Mesenchymal stem cell (in vitro differentiated cells and primary cell): ENCODE measurements at regions not wholly inside any gene's neighbourhood (a gene's known extent, or its start where the extent isn't known, plus 50 kb on each side); places are given as distances from the start of the nearest gene placed in this dataset.

Source experiments
- DNase-seq: peaks from one replicate; pipeline ENCODE4 v3.0.0-alpha.2; 2013
- H2AFZ ChIP-seq: one replicate; pipeline ENCODE4 v1.6.1; 2013; ENCODE audit warnings: low read depth, mild to moderate bottlenecking, control low read depth, inconsistent platforms, low read length, moderate library complexity
- H2AK5ac ChIP-seq: 2 replicates; pipeline ENCODE4 v1.6.1; 2013; ENCODE audit warnings: low read length, moderate library complexity, mild to moderate bottlenecking, inconsistent platforms; ENCODE audit not compliant: severe bottlenecking
- H2BK120ac ChIP-seq: one replicate; pipeline ENCODE4 v1.6.1; 2013; ENCODE audit warnings: low read depth, mild to moderate bottlenecking, inconsistent platforms, low read length, moderate library complexity
- H2BK12ac ChIP-seq, 2 experiments: one replicate each; pipeline ENCODE4 v1.6.1; 2013; ENCODE audit warnings: inconsistent platforms in 2 of 2, low read length in 2 of 2, mild to moderate bottlenecking in 2 of 2, moderate library complexity in 2 of 2, control low read depth in 1 of 2
- H2BK15ac ChIP-seq: one replicate; pipeline ENCODE4 v1.6.1; 2013; ENCODE audit warnings: mild to moderate bottlenecking, low read depth, inconsistent platforms; ENCODE audit not compliant: poor library complexity, severe bottlenecking
- H2BK5ac ChIP-seq: 2 replicates; pipeline ENCODE4 v1.6.1; 2013; ENCODE audit warnings: low read depth, mild to moderate bottlenecking, low read length, control low read depth, inconsistent platforms; ENCODE audit not compliant: poor library complexity, severe bottlenecking
- H3K14ac ChIP-seq, 2 experiments: one replicate each; pipeline ENCODE4 v1.6.1; 2013; ENCODE audit warnings: inconsistent platforms in 2 of 2, low read length in 2 of 2, control low read depth in 1 of 2, mild to moderate bottlenecking in 1 of 2, moderate library complexity in 1 of 2
- H3K18ac ChIP-seq, 2 experiments: one replicate each; pipeline ENCODE4 v1.6.1; 2013; ENCODE audit warnings: inconsistent platforms in 2 of 2, low read length in 2 of 2, control low read depth in 1 of 2, low read depth in 1 of 2, mild to moderate bottlenecking in 1 of 2
- H3K23ac ChIP-seq, 2 experiments: one replicate each; pipeline ENCODE4 v1.6.1; 2013; ENCODE audit warnings: inconsistent platforms in 2 of 2, low read length in 2 of 2, mild to moderate bottlenecking in 2 of 2, moderate library complexity in 2 of 2, control low read depth in 1 of 2
- H3K27ac ChIP-seq: 2 replicates; pipeline ENCODE4 v1.5.1; 2013; ENCODE audit warnings: mild to moderate bottlenecking, moderate library complexity, low read length, control low read depth, inconsistent platforms; ENCODE audit not compliant: poor library complexity, severe bottlenecking
- H3K27me3 ChIP-seq, 2 experiments: 2 replicates each; pipeline versions ENCODE4 v1.6.1 to v1.7.0; 2013; ENCODE audit warnings: low read length in 2 of 2, mild to moderate bottlenecking in 2 of 2, moderate library complexity in 2 of 2, control low read depth in 1 of 2, inconsistent platforms in 1 of 2; ENCODE audit not compliant: control insufficient read depth in 1 of 2, insufficient read depth in 1 of 2
- H3K36me3 ChIP-seq, 2 experiments: 2 replicates each; pipeline versions ENCODE4 v1.6.1 to v1.7.0; 2013; ENCODE audit warnings: low read length in 2 of 2, control low read depth in 1 of 2, inconsistent platforms in 1 of 2, low read depth in 1 of 2, mild to moderate bottlenecking in 1 of 2; ENCODE audit not compliant: insufficient read depth in 2 of 2, control insufficient read depth in 1 of 2
- H3K4ac ChIP-seq, 2 experiments: one replicate each; pipeline ENCODE4 v1.6.1; 2013; ENCODE audit warnings: inconsistent platforms in 2 of 2, low read length in 2 of 2, mild to moderate bottlenecking in 2 of 2, moderate library complexity in 2 of 2, control low read depth in 1 of 2, low read depth in 1 of 2
- H3K4me1 ChIP-seq: 2 replicates; pipeline ENCODE4 v1.6.1; 2013; ENCODE audit warnings: low read depth, low read length, control low read depth; ENCODE audit not compliant: control insufficient read depth, insufficient read depth
- H3K4me2 ChIP-seq: 2 replicates; pipeline ENCODE4 v1.6.1; 2013; ENCODE audit warnings: low read length, mild to moderate bottlenecking, inconsistent platforms; ENCODE audit not compliant: poor library complexity, severe bottlenecking
- H3K4me3 ChIP-seq, 2 experiments: 2 replicates each; pipeline versions ENCODE4 v1.5.1 to v1.7.0; 2013; ENCODE audit warnings: low read length in 2 of 2, mild to moderate bottlenecking in 2 of 2, control low read depth in 1 of 2, low read depth in 1 of 2; ENCODE audit not compliant: insufficient read depth in 1 of 2
- H3K79me1 ChIP-seq: replicated peaks from 2 replicates; pipeline ENCODE4 v1.6.1; 2013; ENCODE audit warnings: mild to moderate bottlenecking, control low read depth, low read length, inconsistent platforms; ENCODE audit not compliant: poor library complexity, severe bottlenecking
- H3K9ac ChIP-seq: 2 replicates; pipeline ENCODE4 v1.7.0; 2013; ENCODE audit warnings: mild to moderate bottlenecking, low read length, moderate library complexity
- H3K9me3 ChIP-seq: 2 replicates; pipeline ENCODE4 v1.7.0; 2013; ENCODE audit warnings: mild to moderate bottlenecking, low read length; ENCODE audit not compliant: control insufficient read depth
- H4K8ac ChIP-seq: one replicate; pipeline ENCODE4 v1.6.1; 2013; ENCODE audit warnings: inconsistent platforms, mild to moderate bottlenecking, low read length, moderate library complexity
- H4K91ac ChIP-seq: one replicate; pipeline ENCODE4 v1.6.1; 2013; ENCODE audit warnings: mild to moderate bottlenecking, low read length, inconsistent platforms
- WGBS: methylation state at CpG from one replicate; pipeline ENCODE4 v1.1.7; 2013; ENCODE audit warnings: mixed read lengths; 5-methylcytosine and 5-hydroxymethylcytosine counted together

GRCh38 chr18:35871337-35871736 is 101.1 kb upstream of the RMP24 start:
- no peak overlapping the region for H2BK12ac ChIP-seq
- no peak overlapping the region for H3K27ac ChIP-seq
- H3K23ac ChIP-seq, result no peak overlapping the region
- no peaks in the 10 kb centered on the region for H3K36me3 ChIP-seq
- no peak for DNase-seq
- no peaks in the 10 kb centered on the region for H3K79me1 ChIP-seq
- H3K4me3 ChIP-seq, result no peak overlapping the region
- no peaks in the 10 kb centered on the region for H3K4me1 ChIP-seq
- H2BK15ac ChIP-seq, result no peak overlapping the region
- no peak overlapping the region for H2BK5ac ChIP-seq
- no peak overlapping the region for H2AFZ ChIP-seq
- no peak overlapping the region for H3K14ac ChIP-seq
- H3K4me2 ChIP-seq, result no peak overlapping the region
- WGBS, result no CpG with 5 or more reads among the region's 2 CpGs
- H3K9ac ChIP-seq, result no peak overlapping the region
- no peak overlapping the region for H3K4ac ChIP-seq
- no peak overlapping the region for H2AK5ac ChIP-seq
- no peak overlapping the region for H4K91ac ChIP-seq
- no peak overlapping the region for H2BK120ac ChIP-seq
- no peak overlapping the region for H4K8ac ChIP-seq
- peaks cover 4% of the 10 kb centered on the region for H3K9me3 ChIP-seq
- H3K27me3 ChIP-seq, result peaks cover 0 to 20% of the 10 kb centered on the region in 2 experiments
- no peak overlapping the region for H3K18ac ChIP-seq

- 90% methylated on average over 1 of the region's 1 CpG for WGBS
- no peak overlapping the region for H3K9ac ChIP-seq
- H3K4me3 ChIP-seq, result no peak overlapping the region
- no peak overlapping the region for H2AFZ ChIP-seq
- no peak overlapping the region for H4K8ac ChIP-seq
- H3K9me3 ChIP-seq, result peaks cover 4% of the 10 kb centered on the region
- peaks cover 0 to 49% of the 10 kb centered on the region in 2 experiments for H3K27me3 ChIP-seq
- no peak overlapping the region for H2AK5ac ChIP-seq
- no peak overlapping the region for H3K4me2 ChIP-seq
- no peak overlapping the region for H2BK5ac ChIP-seq
- no peaks in the 10 kb centered on the region for H3K36me3 ChIP-seq
- no peak overlapping the region for H3K4ac ChIP-seq
- H2BK12ac ChIP-seq, result no peak overlapping the region
- no peaks in the 10 kb centered on the region for H3K4me1 ChIP-seq
- no peak overlapping the region for H3K14ac ChIP-seq
- H2BK15ac ChIP-seq, result no peak overlapping the region
- no peak overlapping the region for H4K91ac ChIP-seq
- H3K18ac ChIP-seq, result no peak overlapping the region
- no peak overlapping the region for H2BK120ac ChIP-seq
- H3K79me1 ChIP-seq, result no peaks in the 10 kb centered on the region
- no peak for DNase-seq
- H3K27ac ChIP-seq, result no peak overlapping the region
- H3K23ac ChIP-seq, result no peak overlapping the region
Measured at GRCh38 chr18:35875566-35875965, 96.9 kb upstream of the RMP24 start.

GRCh38 chr18:35876243-35876642 is 96.2 kb upstream of the RMP24 start:
- DNase-seq, result no peak
- H3K14ac ChIP-seq, result no peak overlapping the region
- H3K4me2 ChIP-seq, result no peak overlapping the region
- no peak overlapping the region for H3K18ac ChIP-seq
- no peak overlapping the region for H2BK5ac ChIP-seq
- no peaks in the 10 kb centered on the region for H3K4me1 ChIP-seq
- H3K79me1 ChIP-seq, result no peaks in the 10 kb centered on the region
- peaks cover 0 to 51% of the 10 kb centered on the region in 2 experiments for H3K27me3 ChIP-seq
- H3K4ac ChIP-seq, result no peak overlapping the region
- H3K9me3 ChIP-seq, result peaks cover 4% of the 10 kb centered on the region
- no peak overlapping the region for H2BK15ac ChIP-seq
- H2AFZ ChIP-seq, result no peak overlapping the region
- H2BK120ac ChIP-seq, result no peak overlapping the region
- H3K23ac ChIP-seq, result no peak overlapping the region
- H4K8ac ChIP-seq, result no peak overlapping the region
- H3K9ac ChIP-seq, result no peak overlapping the region
- no peak overlapping the region for H2BK12ac ChIP-seq
- H2AK5ac ChIP-seq, result no peak overlapping the region
- H3K27ac ChIP-seq, result no peak overlapping the region
- no peaks in the 10 kb centered on the region for H3K36me3 ChIP-seq
- whole genome bisulfite sequencing, result 33% methylated on average over 1 of the region's 1 CpG
- no peak overlapping the region for H4K91ac ChIP-seq
- no peak overlapping the region for H3K4me3 ChIP-seq

- WGBS, result 80% methylated on average over 9 of the region's 9 CpGs
- H2BK15ac ChIP-seq, result no peak overlapping the region
Measured at GRCh38 chr18:35880788-35881455, 91.6 kb upstream of the RMP24 start.

More at GRCh38 chr18:35880788-35881455, 91.6 kb upstream of the RMP24 start:
- Histone ChIP-seq H3K36me3 (no peaks in the 10 kb centered on the region), H4K91ac (no peak overlapping the region), H2AFZ (no peak overlapping the region), H3K9me3 (no peaks in the 10 kb centered on the region), H2BK12ac (no peak overlapping the region), H2BK120ac (no peak overlapping the region), H3K79me1 (no peaks in the 10 kb centered on the region), H2AK5ac (no peak overlapping the region), H3K4me2 (no peak overlapping the region), H2BK5ac (no peak overlapping the region), H3K27ac (no peak overlapping the region), H3K4me3 (no peak overlapping the region), H3K23ac (no peak overlapping the region), H3K4me1 (no peaks in the 10 kb centered on the region), H3K4ac (no peak overlapping the region), H3K18ac (no peak overlapping the region), H3K9ac (no peak overlapping the region), H3K27me3 (peaks cover 0 to 42% of the 10 kb centered on the region in 2 experiments), H3K14ac (no peak overlapping the region), H4K8ac (no peak overlapping the region)
- no peak for DNase-seq
